Endothelial cell of umbilical vein (primary cell): ENCODE measurements at regions not wholly inside any gene's neighbourhood (a gene's known extent, or its start where the extent isn't known, plus 50 kb on each side); places are given as distances from the start of the nearest gene placed in this dataset.

Experiments used
- CTCF ChIP-seq, 2 donors: IDR thresholded peaks; 1 replicate in 1 of 2; 2 replicates in 1 of 2; pipeline ENCODE4 v1.5.1; 2011; ENCODE audit warnings: low read length in 2 of 2, mild to moderate bottlenecking in 2 of 2, moderate library complexity in 2 of 2, control low read depth in 1 of 2, inconsistent platforms in 1 of 2, low read depth in 1 of 2; ENCODE audit not compliant: insufficient read depth in 1 of 2; ENCODE audit errors: extremely low read depth in 1 of 2
- EZH2 ChIP-seq: IDR thresholded peaks from 2 replicates; pipeline ENCODE4 v1.6.1; 2012; ENCODE audit warnings: borderline replicate concordance, low read depth, mild to moderate bottlenecking, moderate library complexity, low read length, inconsistent platforms; ENCODE audit not compliant: severe bottlenecking
- MAX ChIP-seq: IDR thresholded peaks from 2 replicates; pipeline ENCODE4 v1.6.1; 2011; ENCODE audit not compliant: insufficient read depth, insufficient read length
- POLR2A ChIP-seq: IDR thresholded peaks from 2 replicates; pipeline ENCODE4 v1.6.1; 2012; ENCODE audit warnings: low read depth, mild to moderate bottlenecking, control low read depth, low read length

GRCh38 chr18:64851726-64852125, 702.8 kb upstream of the LINC00305 start:
- no peak for TF ChIP-seq EZH2
- no peak for TF ChIP-seq POLR2A
- TF ChIP-seq CTCF (IDR thresholded peaks at IDR 0.05; ENCODE audit: extremely low read depth in 1 of 2, insufficient read depth in 1 of 2, low read depth in 1 of 2, low read length in 2 of 2): no peak
- no peak for TF ChIP-seq MAX
